ENCODE measurements at regions not wholly inside any gene's neighbourhood (a gene's known extent, or its start where the extent isn't known, plus 50 kb on each side); places are given as distances from the start of the nearest gene placed in this dataset.

DNA sequence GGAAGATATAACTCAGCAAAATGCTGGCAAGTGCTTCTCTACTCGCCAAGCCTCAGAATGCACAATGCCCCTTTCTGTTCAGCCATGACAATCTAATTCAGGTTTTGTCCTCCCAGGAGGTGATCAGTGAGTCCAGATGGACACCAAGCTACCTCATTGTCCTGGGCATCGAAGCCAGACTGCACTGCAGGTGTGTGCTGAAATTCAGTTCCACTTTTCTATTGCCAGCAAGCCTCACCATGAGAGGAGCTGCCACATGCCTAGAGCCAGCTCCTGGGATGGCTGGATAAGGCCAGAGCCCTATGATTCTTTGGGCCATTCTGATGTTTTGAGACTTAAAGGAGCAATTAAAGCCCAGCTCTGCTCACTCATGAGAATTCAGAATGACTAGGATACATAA lies 186.7 kb downstream of the GRIN2B start:
- TF ChIP-seq, protein P1, sequence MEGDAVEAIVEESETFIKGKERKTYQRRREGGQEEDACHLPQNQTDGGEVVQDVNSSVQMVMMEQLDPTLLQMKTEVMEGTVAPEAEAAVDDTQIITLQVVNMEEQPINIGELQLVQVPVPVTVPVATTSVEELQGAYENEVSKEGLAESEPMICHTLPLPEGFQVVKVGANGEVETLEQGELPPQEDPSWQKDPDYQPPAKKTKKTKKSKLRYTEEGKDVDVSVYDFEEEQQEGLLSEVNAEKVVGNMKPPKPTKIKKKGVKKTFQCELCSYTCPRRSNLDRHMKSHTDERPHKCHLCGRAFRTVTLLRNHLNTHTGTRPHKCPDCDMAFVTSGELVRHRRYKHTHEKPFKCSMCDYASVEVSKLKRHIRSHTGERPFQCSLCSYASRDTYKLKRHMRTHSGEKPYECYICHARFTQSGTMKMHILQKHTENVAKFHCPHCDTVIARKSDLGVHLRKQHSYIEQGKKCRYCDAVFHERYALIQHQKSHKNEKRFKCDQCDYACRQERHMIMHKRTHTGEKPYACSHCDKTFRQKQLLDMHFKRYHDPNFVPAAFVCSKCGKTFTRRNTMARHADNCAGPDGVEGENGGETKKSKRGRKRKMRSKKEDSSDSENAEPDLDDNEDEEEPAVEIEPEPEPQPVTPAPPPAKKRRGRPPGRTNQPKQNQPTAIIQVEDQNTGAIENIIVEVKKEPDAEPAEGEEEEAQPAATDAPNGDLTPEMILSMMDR (IDR thresholded peaks at IDR 0.05; ENCODE audit: extremely low read depth, low read depth, low read length), result no peak
- Histone ChIP-seq H3K79me2 (ENCODE audit: insufficient read depth, low read length) (no peaks in the 10 kb centered on the region), H3K27ac (ENCODE audit: low read depth, low read length) (no peak overlapping the region), H3K27me3 (ENCODE audit: insufficient read depth, low read length) (no peaks in the 10 kb centered on the region), H2AFZ (ENCODE audit: low read length) (no peak overlapping the region), H3K9me3 (ENCODE audit: low read depth, low read length) (no peaks in the 10 kb centered on the region), H3K4me2 (ENCODE audit: insufficient read depth, low read length) (no peak overlapping the region), H3K36me3 (ENCODE audit: insufficient read depth, low read length) (no peaks in the 10 kb centered on the region), H3K4me1 (ENCODE audit: insufficient read depth, low read length) (no peaks in the 10 kb centered on the region), H4K20me1 (ENCODE audit: insufficient read depth, low read length) (no peaks in the 10 kb centered on the region), H3K4me3 (ENCODE audit: insufficient read depth, low read length) (no peak overlapping the region)
- DNase-seq (ENCODE audit: insufficient read length, low spot score, missing footprints), result peak; percentile 11

DNA sequence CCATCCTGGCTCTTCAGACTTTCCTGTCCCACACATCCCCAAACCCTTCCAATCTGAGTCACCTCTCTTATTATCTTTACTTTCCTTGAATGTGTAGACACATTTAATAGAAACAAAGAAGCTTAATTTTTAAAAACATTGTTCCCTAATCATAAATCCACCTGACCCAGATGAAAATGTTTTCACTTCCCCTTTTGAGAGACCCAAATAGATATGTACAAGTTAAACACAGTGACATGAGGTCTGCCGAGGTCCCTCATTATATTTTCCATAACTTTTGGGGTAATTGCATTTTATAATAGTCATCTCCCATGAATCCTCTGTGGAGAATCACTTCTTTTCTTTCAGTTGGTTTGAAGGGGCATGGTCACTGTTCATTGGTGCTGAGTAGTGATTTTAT lies 191.1 kb downstream of the GRIN2B start:
- no peak overlapping the region for H3K4me3 ChIP-seq (ENCODE audit: insufficient read depth, low read length)
- H3K4me1 ChIP-seq (ENCODE audit: insufficient read depth, low read length), result no peaks in the 10 kb centered on the region
- H3K9me3 ChIP-seq (ENCODE audit: low read depth, low read length), result no peaks in the 10 kb centered on the region
- no peaks in the 10 kb centered on the region for H4K20me1 ChIP-seq (ENCODE audit: insufficient read depth, low read length)
- H3K79me2 ChIP-seq (ENCODE audit: insufficient read depth, low read length), result no peaks in the 10 kb centered on the region
- TF ChIP-seq, protein P1 (IDR thresholded peaks at IDR 0.05; ENCODE audit: extremely low read depth, low read depth, low read length), result no peak
- H2AFZ ChIP-seq (ENCODE audit: low read length), result no peak overlapping the region
- H3K27ac ChIP-seq (ENCODE audit: low read depth, low read length), result no peak overlapping the region
- H3K4me2 ChIP-seq (ENCODE audit: insufficient read depth, low read length), result no peak overlapping the region
- no peaks in the 10 kb centered on the region for H3K27me3 ChIP-seq (ENCODE audit: insufficient read depth, low read length)
- no peak for DNase-seq (ENCODE audit: insufficient read length, low spot score, missing footprints)
- H3K36me3 ChIP-seq (ENCODE audit: insufficient read depth, low read length), result no peaks in the 10 kb centered on the region

DNA sequence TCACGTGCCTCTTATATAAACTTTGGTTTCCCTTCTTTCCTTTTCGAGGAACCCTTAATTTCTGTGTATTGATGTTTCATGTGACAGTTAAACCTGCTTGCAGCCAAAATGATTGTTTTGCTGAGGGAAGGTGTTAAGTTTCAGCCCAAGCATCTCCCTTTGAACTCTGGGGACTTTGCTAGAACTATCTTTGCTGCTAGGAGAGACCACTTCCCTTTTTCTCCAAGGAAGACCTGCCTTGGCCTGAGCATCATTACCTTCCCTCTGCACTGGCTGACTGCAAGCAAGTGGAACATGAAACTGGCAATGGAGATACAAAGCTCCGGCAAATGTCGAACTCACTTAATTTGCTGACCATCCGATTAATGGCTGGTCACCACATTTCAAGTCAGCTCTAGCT lies 192.8 kb downstream of the GRIN2B start:
- Histone ChIP-seq H3K4me3 (ENCODE audit: insufficient read depth, low read length) (no peak overlapping the region), H3K27me3 (ENCODE audit: insufficient read depth, low read length) (no peaks in the 10 kb centered on the region), H3K79me2 (ENCODE audit: insufficient read depth, low read length) (no peaks in the 10 kb centered on the region), H4K20me1 (ENCODE audit: insufficient read depth, low read length) (no peaks in the 10 kb centered on the region), H2AFZ (ENCODE audit: low read length) (no peak overlapping the region), H3K4me2 (ENCODE audit: insufficient read depth, low read length) (no peak overlapping the region), H3K27ac (ENCODE audit: low read depth, low read length) (no peak overlapping the region), H3K36me3 (ENCODE audit: insufficient read depth, low read length) (no peaks in the 10 kb centered on the region), H3K4me1 (ENCODE audit: insufficient read depth, low read length) (no peaks in the 10 kb centered on the region), H3K9me3 (ENCODE audit: low read depth, low read length) (no peaks in the 10 kb centered on the region)
- TF ChIP-seq, protein P1 (IDR thresholded peaks at IDR 0.05; ENCODE audit: extremely low read depth, low read depth, low read length), result no peak
- DNase-seq (ENCODE audit: insufficient read length, low spot score, missing footprints), result no peak

DNA sequence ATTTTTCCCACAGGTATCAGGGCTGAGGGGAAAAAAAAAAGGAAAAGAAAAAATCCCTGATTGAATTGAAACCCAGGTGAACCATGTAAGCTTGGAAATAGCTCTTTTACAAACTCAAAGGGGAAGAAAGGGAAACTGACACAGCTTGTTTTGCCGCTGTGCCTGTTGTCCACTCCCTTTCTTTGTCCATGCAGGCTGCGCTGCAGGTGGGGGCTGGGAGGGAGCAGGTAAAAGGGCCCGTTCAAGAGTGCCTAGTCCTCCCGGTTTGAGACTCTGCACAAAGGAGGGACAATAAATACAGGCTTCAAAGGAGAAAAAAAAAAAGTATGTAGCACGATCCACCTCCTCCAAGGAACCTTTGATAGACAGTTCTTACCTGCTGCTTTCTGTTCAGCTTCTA lies 194.8 kb downstream of the GRIN2B start:
- Histone ChIP-seq H3K4me2 (ENCODE audit: insufficient read depth, low read length) (no peak overlapping the region), H3K79me2 (ENCODE audit: insufficient read depth, low read length) (no peaks in the 10 kb centered on the region), H2AFZ (ENCODE audit: low read length) (no peak overlapping the region), H3K36me3 (ENCODE audit: insufficient read depth, low read length) (no peaks in the 10 kb centered on the region), H3K27ac (ENCODE audit: low read depth, low read length) (no peak overlapping the region), H3K4me3 (ENCODE audit: insufficient read depth, low read length) (no peak overlapping the region), H3K4me1 (ENCODE audit: insufficient read depth, low read length) (no peaks in the 10 kb centered on the region), H3K9me3 (ENCODE audit: low read depth, low read length) (no peaks in the 10 kb centered on the region), H4K20me1 (ENCODE audit: insufficient read depth, low read length) (no peaks in the 10 kb centered on the region), H3K27me3 (ENCODE audit: insufficient read depth, low read length) (no peaks in the 10 kb centered on the region)
- DNase-seq (ENCODE audit: insufficient read length, low spot score, missing footprints), result no peak
- TF ChIP-seq, protein P1 (IDR thresholded peaks at IDR 0.05; ENCODE audit: extremely low read depth, low read depth, low read length), result no peak

Measured in osteoblast (primary cell).